Right forelimb (tissue), 1 donor: ENCODE measurements at regions not wholly inside any gene's neighbourhood (a gene's known extent, or its start where the extent isn't known, plus 50 kb on each side); places are given as distances from the start of the nearest gene placed in this dataset.

ENCODE experiments used
- DNase-seq: peaks from one replicate; pipeline ENCODE4 v3.0.0-alpha.2; 2018

DNA sequence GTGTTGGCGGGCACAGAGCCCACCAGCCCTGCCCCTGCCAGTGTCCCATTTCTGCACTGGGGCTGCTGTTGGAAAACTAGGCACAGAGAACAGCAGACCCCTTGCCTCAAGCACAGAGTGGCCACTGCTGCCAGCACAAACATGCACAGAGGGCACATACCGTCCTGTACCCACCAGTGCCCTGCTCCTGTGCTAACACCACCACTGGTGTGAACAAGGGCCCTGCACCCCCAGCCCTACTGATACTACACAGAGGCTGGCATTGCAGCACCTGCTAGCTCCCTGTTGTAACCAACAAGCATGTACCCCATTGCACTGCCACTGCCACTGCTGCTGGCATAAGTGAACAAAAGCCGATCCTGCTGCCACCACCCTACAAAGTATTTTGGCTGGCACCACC lies 348.0 kb upstream of the MPDZ start:
- DNase-seq = no peak

DNA sequence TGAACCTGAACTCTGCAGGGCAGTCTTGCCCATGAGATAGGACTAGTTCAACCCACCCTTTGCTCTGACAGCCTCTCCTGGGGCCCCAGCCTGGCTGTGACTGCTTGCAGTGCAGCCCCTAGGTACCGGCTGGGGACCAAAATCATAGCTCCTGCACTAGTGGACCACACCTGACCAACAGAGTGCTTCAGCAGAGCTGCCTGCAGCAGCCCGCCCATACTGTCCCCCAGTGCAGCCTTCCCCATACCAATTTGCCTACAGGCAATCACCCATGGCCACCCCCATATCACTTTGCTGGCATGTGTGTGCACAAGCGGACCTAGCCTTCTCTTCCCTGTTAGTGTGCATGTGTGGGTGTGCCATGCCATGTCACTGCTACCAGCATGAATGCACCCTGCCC lies 347.6 kb upstream of the MPDZ start:
- no peak for DNase-seq

DNA sequence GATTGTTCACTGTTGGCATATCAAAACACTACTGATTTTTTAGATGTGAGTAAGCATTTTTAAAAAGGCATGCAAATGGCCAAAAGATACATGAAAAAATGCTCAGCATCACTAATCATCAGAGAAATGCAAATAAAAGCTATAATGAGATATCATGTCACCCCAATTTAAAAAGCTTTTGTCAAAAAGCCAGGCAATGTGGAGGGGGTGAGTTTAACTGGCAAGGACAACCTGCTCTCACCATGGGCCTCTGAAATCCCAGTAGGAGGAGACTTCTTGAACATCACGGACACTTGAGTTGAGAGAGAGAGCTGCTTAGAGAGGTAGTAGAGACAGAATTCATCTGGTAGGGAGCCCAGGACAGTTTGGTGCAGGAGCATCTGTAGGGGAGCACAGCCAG lies 347.1 kb upstream of the MPDZ start:
- no peak for DNase-seq

DNA sequence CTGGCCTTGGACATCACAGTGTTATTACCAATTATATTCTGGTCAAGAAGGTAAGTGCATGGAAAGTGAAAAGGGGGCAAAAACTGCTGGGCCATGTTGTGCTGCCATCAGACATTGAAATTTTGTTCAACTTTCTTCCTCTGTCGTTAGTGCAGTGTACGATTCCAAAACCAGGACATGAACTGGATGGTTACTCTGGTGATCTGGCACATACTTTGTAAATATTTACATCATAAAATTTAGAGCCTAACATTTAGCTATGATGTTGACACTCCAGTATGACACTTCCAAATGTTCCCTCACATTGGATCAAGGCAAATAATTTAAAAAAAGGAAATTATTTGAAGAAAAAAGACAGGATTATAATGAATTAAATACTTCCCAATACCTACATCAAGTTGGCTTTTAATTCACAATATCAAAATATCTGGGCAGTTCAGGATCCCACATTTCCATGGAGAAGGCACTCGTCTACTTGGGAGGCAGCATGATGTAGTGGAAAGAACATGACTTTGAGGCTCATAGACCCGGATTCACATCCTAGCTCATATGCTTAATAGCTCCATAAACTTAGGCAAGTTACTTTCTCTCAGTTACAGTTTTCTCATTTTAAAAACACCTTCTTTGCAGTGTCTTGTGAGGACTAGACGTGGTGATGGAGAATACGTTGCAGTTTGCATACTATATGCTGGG lies 342.5 kb upstream of the MPDZ start:
- no peak for DNase-seq

DNA sequence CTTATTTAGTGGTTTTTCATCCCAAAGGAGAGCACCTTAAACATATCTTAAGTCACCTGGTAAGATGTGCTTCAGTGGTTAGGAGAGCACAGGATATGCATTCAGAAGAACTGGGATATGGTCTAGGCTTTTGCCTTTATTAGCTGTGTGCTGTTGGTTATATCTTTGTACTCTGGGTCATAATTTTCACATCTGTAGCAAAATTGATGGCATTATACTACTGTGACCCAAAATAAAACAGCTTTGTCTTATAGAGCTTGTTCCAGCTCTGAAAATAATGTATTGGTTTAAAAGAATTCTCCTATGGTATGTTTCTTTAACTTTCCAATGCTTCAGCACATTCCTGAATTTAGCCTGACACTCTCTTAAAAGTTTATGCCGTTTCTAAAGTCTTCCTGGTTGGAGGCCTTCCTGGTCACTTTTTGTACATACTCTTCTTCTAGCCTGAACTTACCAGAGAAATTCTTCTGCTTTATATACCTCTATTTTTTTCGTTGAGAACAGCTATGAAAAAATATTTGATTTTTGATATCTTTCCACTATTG lies 337.1 kb upstream of the MPDZ start:
- DNase-seq = no peak

DNA sequence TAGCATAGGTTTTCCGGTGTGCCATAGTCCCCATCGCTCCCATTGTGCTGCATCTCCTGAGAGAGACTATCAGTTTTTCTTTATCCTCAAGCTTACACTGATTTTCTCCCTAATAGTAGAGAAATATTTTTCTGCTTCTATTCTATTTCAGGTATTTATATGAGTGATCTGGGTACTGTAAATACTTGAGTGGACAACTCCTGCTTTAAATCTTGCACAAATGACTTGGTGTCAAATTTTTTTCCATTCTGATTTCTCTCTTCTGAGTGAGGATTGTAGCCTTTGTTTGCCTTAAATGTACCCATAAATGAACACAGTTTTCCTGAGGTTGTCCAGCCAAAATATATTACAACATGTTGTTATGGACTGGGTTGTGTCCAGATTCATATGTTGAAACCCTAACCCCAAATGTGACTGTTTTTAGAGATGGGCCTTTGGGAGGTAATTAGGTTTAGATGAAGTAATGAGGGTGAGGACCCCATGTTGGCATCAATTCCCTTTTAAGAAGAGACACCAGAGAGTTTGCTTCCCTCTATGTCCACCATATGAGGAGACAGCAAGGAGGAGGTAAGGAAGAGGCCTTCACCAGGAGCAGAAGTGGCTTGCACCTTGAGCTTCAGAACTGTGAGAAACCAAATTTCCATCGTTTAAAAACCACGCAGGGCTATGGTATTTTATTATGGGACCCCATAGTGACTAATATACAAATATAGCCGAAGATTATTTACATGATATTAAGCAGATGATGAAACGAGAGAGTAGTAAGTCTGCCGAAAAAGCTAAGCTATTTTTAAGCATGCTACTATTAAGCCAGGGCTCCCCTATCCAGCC lies 336.4 kb upstream of the MPDZ start:
- DNase-seq = no peak

DNA sequence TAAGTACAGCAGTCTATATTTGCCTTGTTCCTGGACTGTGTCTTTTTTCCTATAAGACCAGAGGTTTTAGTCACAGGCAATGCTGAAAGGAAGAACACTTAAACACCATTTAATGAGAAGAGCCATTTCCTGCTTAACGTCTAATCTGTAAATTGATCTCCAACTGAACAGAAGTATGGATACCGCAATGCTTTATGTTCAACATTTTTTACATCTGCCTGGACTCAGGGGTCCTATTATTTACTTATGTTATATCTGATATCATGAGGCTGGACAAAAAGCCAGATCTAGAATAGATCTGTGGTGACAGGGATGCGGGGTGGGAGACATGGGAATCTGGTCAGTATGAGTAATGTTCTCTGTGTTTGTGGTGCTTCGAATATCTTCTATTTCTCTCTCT lies 334.6 kb upstream of the MPDZ start:
- no peak for DNase-seq

DNA sequence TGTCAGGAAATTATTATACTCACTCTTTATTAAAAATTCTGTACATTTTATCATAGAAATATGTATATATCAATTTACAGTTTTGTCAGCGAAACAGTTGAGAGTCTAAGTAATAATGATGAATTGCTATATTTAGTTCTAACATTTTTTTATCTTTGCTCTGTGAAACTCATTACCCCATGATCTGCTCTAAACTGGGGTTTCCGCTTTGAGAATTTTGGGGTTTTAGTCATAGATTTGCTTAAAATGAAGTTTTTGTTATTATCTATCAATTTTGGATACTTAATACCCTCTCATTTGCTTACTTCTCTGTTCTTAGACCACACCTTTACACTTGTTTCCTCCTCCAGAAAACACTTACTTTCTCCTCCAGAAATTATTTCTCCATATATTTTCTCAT lies 333.8 kb upstream of the MPDZ start:
- DNase-seq = no peak

DNA sequence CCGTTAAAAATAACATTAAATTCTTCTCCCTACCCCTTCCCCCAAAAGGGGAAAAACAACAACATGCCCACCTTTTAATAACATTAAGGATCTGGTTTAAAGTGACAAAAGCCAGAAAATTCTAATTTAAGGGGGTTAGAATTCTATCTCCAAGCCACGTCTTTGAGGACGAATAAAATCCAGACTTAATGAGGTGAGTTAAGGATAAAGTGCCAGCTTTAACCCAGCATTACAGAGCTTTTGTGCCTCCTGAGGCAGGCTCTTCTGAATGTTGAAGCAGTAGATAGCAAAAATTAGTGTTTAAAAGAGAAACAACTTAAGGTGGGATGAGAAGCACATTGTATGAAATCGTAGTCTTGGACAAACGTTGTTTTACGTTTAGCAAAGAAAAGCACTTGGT lies 329.0 kb upstream of the MPDZ start:
- no peak for DNase-seq

DNA sequence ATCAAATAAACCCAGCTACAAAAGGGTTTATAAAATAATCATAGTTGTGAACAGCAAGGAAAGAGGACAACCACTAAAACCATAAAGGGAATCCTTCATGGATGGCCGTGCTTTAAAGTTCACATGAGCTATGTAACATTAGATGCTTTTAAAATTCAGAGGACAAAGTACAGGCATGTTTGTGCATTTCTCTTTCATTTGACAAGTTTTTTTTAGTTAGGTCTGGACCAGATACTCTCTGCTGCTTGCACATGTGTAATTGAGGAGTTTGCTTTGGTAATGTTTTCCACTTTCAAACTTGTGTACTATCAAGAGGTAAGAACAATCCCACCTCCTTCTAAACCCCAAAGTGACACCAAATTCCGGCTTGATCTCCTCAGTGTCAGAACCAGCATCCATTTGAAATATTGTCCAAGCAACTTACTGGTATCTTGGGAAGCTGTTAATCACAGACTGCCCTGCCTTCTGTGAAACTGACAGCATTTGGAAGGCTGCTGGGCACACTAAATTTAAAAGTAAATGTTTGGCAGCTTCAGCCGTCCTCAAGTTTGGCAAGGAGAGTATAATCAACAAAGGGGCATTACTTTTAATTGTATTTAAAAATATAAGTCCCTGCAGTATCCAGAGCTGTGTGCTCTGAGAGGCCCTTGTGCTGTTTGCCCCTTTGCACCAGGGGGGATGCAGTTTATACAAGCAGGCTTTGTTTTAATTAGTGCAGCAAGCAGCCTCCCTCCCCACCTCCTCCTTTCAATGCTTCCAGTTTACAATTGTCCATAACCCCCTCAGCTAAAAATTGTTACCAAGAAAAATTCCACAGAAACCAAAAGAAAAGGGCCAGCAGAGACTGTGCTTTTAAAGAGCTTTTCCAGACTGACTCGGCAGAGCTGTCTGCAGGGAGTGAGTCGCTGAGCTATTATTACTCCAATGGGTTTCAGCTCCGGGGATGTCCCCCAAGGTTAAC lies 328.3 kb upstream of the MPDZ start:
- peak; percentile 58 for DNase-seq

DNA sequence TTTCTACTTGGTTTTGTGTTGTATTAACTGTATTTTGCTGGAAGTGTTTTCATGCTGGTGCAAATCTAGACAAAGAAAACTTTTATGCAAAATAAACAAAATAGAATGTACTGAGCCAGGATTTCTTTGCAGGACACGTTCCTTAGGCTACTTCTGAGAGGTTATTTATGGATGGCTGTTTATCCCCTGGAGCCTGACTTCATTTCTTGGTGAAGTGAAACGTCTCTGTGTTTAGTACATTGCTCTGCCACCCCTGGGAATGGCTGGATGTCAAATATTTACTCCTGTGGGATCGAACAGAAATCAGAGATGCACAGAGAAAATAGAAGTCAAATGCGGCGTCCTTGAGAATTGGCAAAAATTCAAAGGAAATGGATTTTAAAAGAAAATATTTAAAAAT lies 327.1 kb upstream of the MPDZ start:
- no peak for DNase-seq

DNA sequence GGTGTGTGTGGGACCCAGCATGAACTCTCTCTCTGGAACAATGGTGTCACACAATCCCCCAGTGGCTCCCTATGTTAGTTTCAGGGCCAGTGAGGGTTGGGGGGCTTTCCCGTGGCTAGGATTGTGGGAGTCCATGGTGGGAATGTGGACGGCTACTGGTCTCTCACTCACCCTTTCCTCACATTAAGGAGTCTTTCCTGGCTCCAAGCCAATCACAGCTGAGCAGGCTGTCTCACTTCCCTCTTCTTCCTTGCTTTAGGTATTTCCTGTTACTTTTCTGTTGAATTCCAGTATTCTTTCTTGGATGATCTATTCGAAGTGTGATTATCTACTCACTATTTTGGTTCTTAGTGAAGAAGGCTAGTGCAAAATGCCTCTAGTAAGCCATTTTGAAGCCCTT lies 324.4 kb upstream of the MPDZ start:
- DNase-seq = no peak

DNA sequence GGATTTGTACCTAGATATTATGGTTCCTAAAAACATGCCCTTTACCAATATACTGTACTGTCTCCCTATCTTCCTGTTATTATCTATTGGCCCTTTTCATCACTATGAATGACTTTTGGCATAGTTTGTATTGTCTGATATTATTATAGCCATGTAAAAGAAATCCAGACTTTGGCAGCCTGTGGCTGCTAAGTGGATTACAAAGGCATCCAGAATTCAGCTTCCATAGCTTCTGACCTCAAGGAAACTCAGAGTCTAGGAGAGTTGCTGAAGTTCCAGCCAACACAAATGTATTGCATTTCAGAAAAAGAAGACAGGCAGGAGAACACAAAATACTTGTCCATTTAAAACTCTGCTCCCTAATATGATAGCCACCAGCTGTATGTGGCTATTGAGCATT lies 319.2 kb upstream of the MPDZ start:
- DNase-seq = no peak

DNA sequence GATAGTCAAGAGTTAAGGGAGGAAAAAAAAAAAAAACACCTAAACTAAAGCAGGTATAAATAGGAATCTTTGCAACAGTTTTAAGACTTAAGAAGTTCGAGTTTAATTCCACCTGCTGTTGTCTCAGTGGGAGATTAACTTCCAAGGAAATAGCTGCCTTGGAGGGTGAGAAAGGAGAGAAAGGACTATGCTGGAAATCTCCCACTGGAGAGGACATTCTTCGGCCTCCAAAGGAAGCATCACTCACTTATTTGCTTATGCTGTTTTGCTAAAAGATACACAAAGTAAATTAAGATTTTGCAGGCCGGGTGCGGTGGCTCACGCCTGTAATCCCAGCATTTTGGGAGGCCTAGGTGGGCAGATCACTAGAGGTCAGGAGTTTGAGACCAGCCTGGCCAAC lies 317.9 kb upstream of the MPDZ start:
- no peak for DNase-seq

DNA sequence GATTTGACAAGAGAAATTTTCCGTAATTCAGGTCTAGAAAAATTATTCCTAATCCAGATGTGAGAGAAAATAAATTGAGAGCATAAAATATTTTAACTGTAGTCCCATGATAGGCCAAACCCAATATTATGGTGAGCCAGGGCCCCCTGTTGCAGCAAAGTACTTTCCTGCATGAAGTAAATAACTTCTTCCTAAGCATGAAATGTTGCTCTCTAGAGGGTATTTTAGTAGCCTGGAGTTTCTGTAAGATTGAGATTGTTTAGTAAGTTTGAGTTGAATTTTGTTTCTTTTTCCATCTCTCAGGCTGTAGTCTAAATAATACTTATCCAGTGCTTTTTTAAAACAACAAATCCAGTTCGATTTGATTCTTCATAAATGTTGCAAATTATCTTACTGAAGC lies 317.5 kb upstream of the MPDZ start:
- no peak for DNase-seq

DNA sequence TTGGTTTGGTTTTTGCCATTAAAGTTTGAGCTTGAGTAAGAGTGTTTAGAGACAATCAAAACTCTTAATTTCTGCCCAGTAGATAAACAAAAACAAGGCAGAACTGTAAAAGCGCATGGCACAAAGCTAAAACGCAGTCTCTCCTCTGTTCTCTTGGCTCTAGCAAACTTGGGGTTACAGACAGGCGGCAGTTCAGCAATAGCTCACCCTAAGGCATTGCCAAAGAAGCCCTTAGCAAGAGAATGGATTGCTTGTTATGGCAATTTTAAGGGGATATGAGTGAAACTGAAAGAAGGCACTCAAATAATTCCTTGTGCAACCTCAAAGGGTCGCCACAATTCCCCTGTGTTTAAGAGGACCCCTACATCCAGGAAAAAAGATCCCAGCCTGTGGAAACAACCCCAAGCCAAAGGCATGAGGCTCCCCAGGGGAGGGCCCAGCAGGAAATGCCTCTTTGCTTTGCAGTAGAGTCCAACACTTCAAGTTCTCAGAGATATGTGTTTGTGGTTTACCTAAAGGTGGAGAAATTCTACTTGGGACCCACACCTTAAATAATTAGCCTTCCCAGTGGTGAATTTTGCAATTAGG lies 317.0 kb upstream of the MPDZ start:
- no peak for DNase-seq

DNA sequence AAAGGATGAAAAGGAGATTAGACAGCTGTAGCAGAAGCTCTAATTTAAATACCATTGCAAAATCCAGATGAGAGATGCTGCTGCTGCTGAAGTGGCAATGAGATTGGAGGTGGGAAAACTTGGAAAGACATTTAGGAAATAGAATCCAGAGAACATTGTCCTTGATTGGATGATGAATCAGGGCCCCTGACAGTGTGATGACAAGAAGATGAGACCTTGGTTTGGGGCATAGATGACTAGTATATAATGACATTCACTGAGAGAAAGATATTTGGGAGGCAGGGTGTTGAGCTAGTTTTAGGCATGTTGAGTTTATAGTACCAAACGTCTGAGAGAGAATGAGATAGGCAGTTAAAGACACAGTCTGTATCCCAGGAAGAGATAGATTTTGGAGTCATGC lies 311.5 kb upstream of the MPDZ start:
- DNase-seq = no peak

DNA sequence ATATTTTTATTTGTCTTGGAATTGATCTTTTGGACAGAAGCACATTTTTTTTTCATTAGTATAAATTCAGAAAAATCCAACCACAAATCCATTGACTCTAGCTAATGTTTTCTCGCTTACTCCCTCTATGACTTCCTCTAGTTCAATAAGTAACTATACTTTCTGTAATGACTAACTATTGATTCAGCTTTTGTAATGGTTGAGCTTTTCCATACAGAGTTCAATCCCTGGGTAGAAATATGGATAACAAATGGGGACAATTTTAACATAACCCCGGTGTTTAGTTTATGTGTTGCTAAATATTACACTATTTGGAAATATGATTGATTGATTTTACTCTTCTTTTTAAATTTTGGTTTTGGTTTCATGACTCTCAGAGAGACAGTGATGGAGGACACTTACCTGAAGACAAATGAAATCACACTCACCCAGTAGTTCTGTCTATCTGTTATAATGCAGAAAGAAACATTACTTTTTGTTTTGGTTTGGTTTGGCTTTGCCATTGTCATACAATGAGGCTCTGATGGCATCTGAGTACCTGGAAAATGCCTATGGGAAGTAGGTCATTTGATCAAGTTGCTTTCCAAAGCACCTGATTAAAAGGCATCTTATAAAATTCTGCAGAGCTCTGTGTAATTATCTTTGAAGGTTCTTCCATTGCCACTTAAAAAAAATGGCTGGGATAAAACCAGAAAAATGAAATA lies 309.7 kb upstream of the MPDZ start:
- no peak for DNase-seq

DNA sequence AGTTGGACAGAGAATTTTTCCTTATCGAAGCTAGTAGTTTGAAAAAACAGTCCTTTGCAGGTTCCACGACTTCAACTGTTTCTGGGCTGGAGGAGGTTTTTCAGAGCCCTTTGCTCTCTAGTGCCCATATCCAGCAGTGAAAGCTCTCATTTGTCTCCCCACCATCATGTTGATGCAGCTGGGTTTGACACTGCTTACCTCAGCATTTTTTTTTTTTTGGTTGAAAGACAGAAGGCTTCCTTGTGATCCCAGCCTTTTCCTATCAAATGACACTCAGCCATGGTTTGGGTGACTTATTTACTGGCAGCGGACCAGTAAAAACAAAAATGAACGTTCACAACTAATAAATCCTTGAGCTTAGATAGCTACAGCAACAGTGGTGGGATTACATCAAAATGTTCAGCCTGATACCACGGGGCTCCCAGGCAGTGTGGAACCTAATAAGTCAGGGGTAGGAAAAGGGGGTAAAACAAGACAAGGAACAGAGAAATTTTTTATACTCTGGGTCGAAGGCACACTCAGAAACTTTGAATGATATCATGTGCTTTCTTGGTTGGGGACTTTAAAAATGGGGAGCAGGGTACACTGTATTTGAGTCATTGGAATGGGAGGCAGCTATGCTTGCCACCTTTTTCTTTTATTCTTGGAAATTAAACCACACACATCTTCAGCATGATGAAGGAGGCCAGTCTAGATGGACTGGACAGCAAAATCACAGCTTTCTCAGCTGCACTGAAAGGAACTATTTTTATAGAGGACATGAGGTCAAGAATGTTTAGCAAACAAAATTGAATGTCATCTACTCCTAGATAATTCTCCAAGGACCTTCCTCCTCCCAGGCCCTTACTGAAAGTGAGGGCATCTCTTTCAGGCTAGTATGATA lies 308.9 kb upstream of the MPDZ start:
- DNase-seq = no peak

DNA sequence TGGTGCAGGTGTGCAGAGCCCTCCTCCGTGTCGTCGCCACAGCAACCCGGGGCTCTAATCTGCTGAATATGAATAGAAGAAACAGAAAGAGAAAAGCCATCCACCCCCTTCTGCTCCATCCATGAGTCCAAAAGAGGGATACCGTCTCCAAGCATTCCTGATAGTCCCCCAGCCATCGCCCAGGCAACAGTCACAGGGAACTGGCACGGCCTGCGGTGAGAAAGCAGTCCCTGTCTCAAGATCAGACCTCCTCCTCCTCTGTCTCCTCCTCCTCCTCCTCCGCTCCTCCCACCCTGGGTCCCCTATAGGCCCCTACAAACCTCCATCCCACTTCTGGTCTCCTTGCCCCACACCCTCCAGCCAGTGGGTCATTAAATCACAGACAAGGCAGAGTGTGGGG lies 308.1 kb upstream of the MPDZ start:
- no peak for DNase-seq
